CD4-positive, alpha-beta memory T cell (primary cell): ENCODE measurements at regions not wholly inside any gene's neighbourhood (a gene's known extent, or its start where the extent isn't known, plus 50 kb on each side); places are given as distances from the start of the nearest gene placed in this dataset.
"Not testable (repeated sequence)": the region's sequence is repeated elsewhere in the genome, so short reads cannot be mapped to it uniquely, and the experiment has no call there.

ENCODE experiments used
- CTCF ChIA-PET: fragments of 350-600 bp; sonication (Branson Sonifier 250); formaldehyde crosslinking; loops from one replicate; lab custom pipeline; 2021; ENCODE audit warnings: inconsistent platforms; ENCODE audit not compliant: partially characterized antibody; lab: Charles Lee
- POLR2A ChIA-PET: fragments of 350-600 bp; sonication (Branson Sonifier 250); formaldehyde crosslinking; loops from one replicate; lab custom pipeline; 2021; ENCODE audit not compliant: partially characterized antibody; lab: Charles Lee
- DNase-seq, 5 donors: peaks; one replicate each; pipeline versions ENCODE4 v3.0.0 to v3.0.0-alpha.2; 2020 to 2022; ENCODE audit warnings: mixed read lengths in 1 of 5
- H3K27ac ChIP-seq: one replicate; pipeline ENCODE4 v1.7.0; 2013; ENCODE audit warnings: low read depth, low read length
- H3K27me3 ChIP-seq: 2 replicates; pipeline ENCODE4 v1.7.0; 2013; ENCODE audit warnings: mild to moderate bottlenecking, low read length, moderate library complexity; ENCODE audit not compliant: insufficient read depth
- H3K36me3 ChIP-seq: 2 replicates; pipeline ENCODE4 v1.7.0; 2013; ENCODE audit warnings: mild to moderate bottlenecking, low read length, moderate library complexity; ENCODE audit not compliant: insufficient read depth
- H3K4me1 ChIP-seq: 2 replicates; pipeline ENCODE4 v1.7.0; 2013; ENCODE audit warnings: mild to moderate bottlenecking, low read length, moderate library complexity; ENCODE audit not compliant: insufficient read depth
- H3K4me3 ChIP-seq, 2 donors: one replicate each; pipeline ENCODE4 v1.7.0; 2013; ENCODE audit warnings: low read length in 2 of 2, mild to moderate bottlenecking in 1 of 2
- H3K9me3 ChIP-seq, 2 donors: one replicate each; pipeline ENCODE4 v1.7.0; 2013; ENCODE audit warnings: low read length in 2 of 2, control low read depth in 1 of 2; ENCODE audit not compliant: control insufficient read depth in 1 of 2
- H3K27ac Mint-ChIP-seq, 7 donors: one replicate each; pipeline ENCODE4 v1.8.0; 2020 to 2021; ENCODE audit warnings: mixed read lengths in 7 of 7, mild to moderate bottlenecking in 6 of 7, inconsistent platforms in 3 of 7, moderate library complexity in 3 of 7
- H3K27me3 Mint-ChIP-seq, 2 donors: one replicate each; pipeline ENCODE4 v1.8.0; 2020 to 2021; ENCODE audit warnings: mixed read lengths in 2 of 2
- H3K36me3 Mint-ChIP-seq, 2 donors: one replicate each; pipeline ENCODE4 v1.8.0; 2020 to 2021; ENCODE audit warnings: mixed read lengths in 2 of 2, inconsistent platforms in 1 of 2, mild to moderate bottlenecking in 1 of 2
- H3K4me1 Mint-ChIP-seq, 4 donors: one replicate each; pipeline ENCODE4 v1.8.0; 2020 to 2021; ENCODE audit warnings: mixed read lengths in 4 of 4, mild to moderate bottlenecking in 1 of 4
- H3K4me3 Mint-ChIP-seq, 8 donors: one replicate each; pipeline ENCODE4 v1.8.0; 2020 to 2021; ENCODE audit warnings: mixed read lengths in 8 of 8, mild to moderate bottlenecking in 7 of 8, moderate library complexity in 6 of 8, inconsistent platforms in 3 of 8
- H3K9me3 Mint-ChIP-seq, 8 donors: one replicate each; pipeline ENCODE4 v1.8.0; 2020 to 2021; ENCODE audit warnings: mixed read lengths in 8 of 8, mild to moderate bottlenecking in 5 of 8, inconsistent platforms in 3 of 8, moderate library complexity in 1 of 8
- intact Hi-C: fragments of 100-400 bp; cut with micrococcal nuclease; formaldehyde crosslinking; loops from one replicate; pipeline ENCODE4 v1.15.1; 2023

- H3K4me3 Mint-ChIP-seq = peak overlapping the region in 1 of 8 donors; percentile 31
- H3K4me1 Mint-ChIP-seq, DNase-seq, H3K9me3 ChIP-seq, H3K27ac Mint-ChIP-seq, H3K9me3 Mint-ChIP-seq, CTCF ChIA-PET, H3K36me3 ChIP-seq, POLR2A ChIA-PET, H3K36me3 Mint-ChIP-seq, H3K4me1 ChIP-seq, H3K27me3 ChIP-seq, intact Hi-C loops, H3K27ac ChIP-seq, H3K4me3 ChIP-seq, H3K27me3 Mint-ChIP-seq: not testable (repeated sequence)
Observed at GRCh38 chr10:46775668-46776059, 135.6 kb upstream of the PTPN20 start.

- DNase-seq, intact Hi-C loops, H3K36me3 ChIP-seq, H3K9me3 Mint-ChIP-seq, H3K4me3 ChIP-seq, H3K4me3 Mint-ChIP-seq, H3K27me3 ChIP-seq, H3K27me3 Mint-ChIP-seq, H3K4me1 ChIP-seq, H3K4me1 Mint-ChIP-seq, H3K9me3 ChIP-seq, H3K27ac Mint-ChIP-seq, POLR2A ChIA-PET, H3K36me3 Mint-ChIP-seq, CTCF ChIA-PET, H3K27ac ChIP-seq: not testable (repeated sequence)
Observed at GRCh38 chr10:46779571-46779970, 131.7 kb upstream of the PTPN20 start.

GRCh38 chr10:46780164-46780563 lies 131.1 kb upstream of the PTPN20 start:
- H3K27ac ChIP-seq, H3K27me3 Mint-ChIP-seq, DNase-seq, H3K36me3 Mint-ChIP-seq, POLR2A ChIA-PET, H3K4me3 Mint-ChIP-seq, CTCF ChIA-PET, H3K4me1 ChIP-seq, H3K27me3 ChIP-seq, H3K4me3 ChIP-seq, H3K4me1 Mint-ChIP-seq, H3K36me3 ChIP-seq, H3K9me3 ChIP-seq, H3K27ac Mint-ChIP-seq, H3K9me3 Mint-ChIP-seq, intact Hi-C loops: not testable (repeated sequence)

DNA sequence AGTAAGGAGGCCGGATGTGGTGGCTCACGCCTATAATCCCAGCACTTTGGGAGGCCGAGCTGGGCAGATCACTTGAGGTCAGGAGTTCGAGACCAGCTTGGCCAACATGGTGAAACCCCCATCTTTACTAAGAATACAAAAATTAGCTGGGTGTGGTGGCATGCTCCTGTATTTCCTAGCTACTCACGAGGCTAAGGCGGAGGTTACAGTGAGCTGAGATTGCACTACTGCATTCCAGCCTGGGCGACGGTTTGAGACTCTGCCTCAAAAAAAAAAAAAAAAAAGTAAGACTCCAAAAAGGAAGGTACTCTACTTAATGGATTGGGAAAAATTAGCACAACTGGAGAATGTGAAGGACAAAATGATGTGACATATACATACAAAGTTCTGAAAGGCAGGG lies 130.2 kb upstream of the PTPN20 start:
- POLR2A ChIA-PET, H3K27me3 ChIP-seq, H3K9me3 ChIP-seq, H3K4me3 Mint-ChIP-seq, DNase-seq, CTCF ChIA-PET, H3K36me3 ChIP-seq, H3K9me3 Mint-ChIP-seq, H3K27ac ChIP-seq, H3K27ac Mint-ChIP-seq, intact Hi-C loops, H3K4me1 Mint-ChIP-seq, H3K27me3 Mint-ChIP-seq, H3K4me1 ChIP-seq, H3K36me3 Mint-ChIP-seq, H3K4me3 ChIP-seq: not testable (repeated sequence)

DNA sequence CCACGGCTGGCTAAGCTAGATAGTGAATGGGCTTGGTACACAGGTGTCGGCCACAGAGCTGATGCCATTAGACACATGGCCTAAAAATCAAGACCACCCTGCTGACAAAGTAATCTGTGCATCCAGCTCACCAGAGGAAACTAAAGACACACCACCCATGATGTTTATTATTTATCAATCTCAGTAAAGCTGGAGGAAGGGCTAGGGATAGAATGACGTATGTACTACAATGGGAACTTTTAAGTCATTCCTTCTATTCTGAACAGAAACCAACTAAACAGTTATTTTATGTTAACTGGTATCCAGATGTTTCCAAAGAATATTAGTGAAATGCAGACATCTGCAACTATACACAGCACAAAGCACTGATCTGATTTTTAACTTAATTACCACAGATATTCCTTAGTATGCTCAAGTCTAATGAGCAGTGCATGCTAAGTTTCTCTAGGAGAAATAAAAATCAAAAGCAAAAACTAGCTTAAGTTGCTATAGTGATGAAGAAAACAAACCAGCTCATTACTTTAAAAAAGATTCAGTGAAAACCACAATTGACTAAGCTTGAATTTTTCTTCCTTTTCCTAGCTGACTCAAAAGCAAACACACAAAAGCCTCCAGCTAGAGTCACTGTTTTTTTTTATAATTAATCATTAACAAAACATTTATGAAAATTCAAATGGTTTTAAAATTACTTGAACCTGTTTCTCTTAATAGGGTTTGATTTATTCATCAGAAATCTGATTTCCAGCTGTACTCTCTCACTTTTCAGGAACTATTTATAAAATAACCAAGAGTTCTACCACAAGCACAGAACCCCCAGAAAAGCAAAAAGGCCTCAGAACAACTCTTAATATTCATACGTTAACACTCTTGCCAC lies 129.0 kb upstream of the PTPN20 start:
- H3K4me3 ChIP-seq, DNase-seq, POLR2A ChIA-PET, H3K27me3 ChIP-seq, H3K4me1 Mint-ChIP-seq, intact Hi-C loops, H3K27ac ChIP-seq, H3K9me3 ChIP-seq, H3K4me3 Mint-ChIP-seq, H3K36me3 ChIP-seq, H3K27me3 Mint-ChIP-seq, H3K36me3 Mint-ChIP-seq, H3K9me3 Mint-ChIP-seq, CTCF ChIA-PET, H3K4me1 ChIP-seq, H3K27ac Mint-ChIP-seq: not testable (repeated sequence)

GRCh38 chr10:46784665-46785064 lies 126.6 kb upstream of the PTPN20 start:
- H3K36me3 Mint-ChIP-seq, H3K4me1 Mint-ChIP-seq, H3K9me3 Mint-ChIP-seq, DNase-seq, H3K4me1 ChIP-seq, CTCF ChIA-PET, intact Hi-C loops, H3K27me3 Mint-ChIP-seq, H3K27ac ChIP-seq, H3K27me3 ChIP-seq, H3K4me3 ChIP-seq, H3K9me3 ChIP-seq, H3K27ac Mint-ChIP-seq, POLR2A ChIA-PET, H3K36me3 ChIP-seq: not testable (repeated sequence)
- peak overlapping the region in 2 of 8 donors; percentile 38 to 60 for H3K4me3 Mint-ChIP-seq

DNA sequence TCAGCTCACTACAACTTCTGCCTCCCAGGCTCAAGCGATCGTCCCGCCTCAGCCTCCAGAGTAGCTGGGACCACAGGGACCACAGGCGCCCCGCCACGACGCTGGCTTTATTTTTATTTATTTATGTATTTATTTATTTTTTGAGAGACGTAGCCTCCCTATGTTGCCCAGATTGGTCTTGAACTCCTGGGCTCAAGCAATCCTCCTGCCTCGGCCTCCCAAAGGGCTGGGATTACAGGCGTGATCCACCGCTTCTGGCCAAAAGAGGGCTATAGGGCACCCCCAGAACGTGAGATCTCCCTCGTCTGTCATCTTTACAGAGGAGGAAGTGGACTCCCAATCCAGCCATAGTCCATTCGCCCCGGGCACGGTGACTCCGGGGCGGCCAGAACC lies 125.1 kb upstream of the PTPN20 start:
- H3K27ac Mint-ChIP-seq, H3K4me1 Mint-ChIP-seq, POLR2A ChIA-PET, H3K9me3 Mint-ChIP-seq, H3K9me3 ChIP-seq, H3K36me3 ChIP-seq, intact Hi-C loops, H3K27me3 Mint-ChIP-seq, H3K4me1 ChIP-seq, H3K27ac ChIP-seq, H3K36me3 Mint-ChIP-seq, CTCF ChIA-PET, H3K27me3 ChIP-seq: not testable (repeated sequence)
- H3K4me3 Mint-ChIP-seq = peak overlapping the region; percentile 30 to 76 (median 68)
- H3K4me3 ChIP-seq = peak overlapping the region in 1 of 2 donors; percentile 57
- peak in 1 of 5 donors; percentile 7 for DNase-seq
